Lung (tissue), 11 donors: ENCODE measurements at regions not wholly inside any gene's neighbourhood (a gene's known extent, or its start where the extent isn't known, plus 50 kb on each side); places are given as distances from the start of the nearest gene placed in this dataset.

Experiments used
- ATAC-seq: fragments of 200-7000 bp; cut with Tn5 transposase; one replicate; pipeline ENCODE4 v1.9.1; 2020; ENCODE audit warnings: moderate number of reproducible peaks; ENCODE audit not compliant: insufficient read depth, low FRiP score
- DNase-seq, 3 donors: peaks; one replicate each; pipeline ENCODE4 v3.0.0-alpha.2; 2013 to 2017
- H3K27ac ChIP-seq, 2 donors: one replicate each; pipeline ENCODE4 v1.5.1; 2013; ENCODE audit warnings: mild to moderate bottlenecking in 2 of 2, moderate library complexity in 2 of 2, control low read depth in 1 of 2, inconsistent platforms in 1 of 2, low read depth in 1 of 2, low read length in 1 of 2
- H3K27me3 ChIP-seq, 3 donors: one replicate each; pipeline ENCODE4 v1.5.1; 2013; ENCODE audit warnings: low read length in 2 of 3; ENCODE audit not compliant: control insufficient read depth in 3 of 3, insufficient read depth in 3 of 3
- H3K36me3 ChIP-seq, 4 donors: one replicate each; pipeline ENCODE4 v1.5.1; 2013; ENCODE audit warnings: low read length in 4 of 4, mild to moderate bottlenecking in 1 of 4, moderate library complexity in 1 of 4; ENCODE audit not compliant: control insufficient read depth in 4 of 4, insufficient read depth in 4 of 4
- H3K4me1 ChIP-seq, 5 donors: one replicate each; pipeline ENCODE4 v1.5.1; 2013; ENCODE audit warnings: low read length in 5 of 5, mild to moderate bottlenecking in 2 of 5, moderate library complexity in 1 of 5; ENCODE audit not compliant: control insufficient read depth in 5 of 5, insufficient read depth in 5 of 5
- H3K4me3 ChIP-seq: one replicate; pipeline ENCODE4 v1.5.1; 2013; ENCODE audit warnings: mild to moderate bottlenecking, control low read depth, moderate library complexity
- H3K9ac ChIP-seq, 2 donors: one replicate each; pipeline ENCODE4 v1.5.1; 2013; ENCODE audit warnings: low read length in 2 of 2, control low read depth in 1 of 2; ENCODE audit not compliant: insufficient read depth in 1 of 2
- H3K9me3 ChIP-seq, 4 donors: one replicate each; pipeline ENCODE4 v1.5.1; 2013; ENCODE audit warnings: low read length in 3 of 4, mild to moderate bottlenecking in 1 of 4, moderate library complexity in 1 of 4; ENCODE audit not compliant: control insufficient read depth in 4 of 4, insufficient read depth in 3 of 4
- CTCF ChIP-seq: IDR thresholded peaks from 2 replicates; pipeline ENCODE4 v1.5.1; 2012; ENCODE audit warnings: mild to moderate bottlenecking; ENCODE audit errors: control extremely low read depth, extremely low read depth
- WGBS, 2 donors: extraction: QIAGEN DNeasy Blood & Tissue Kit; methylation state at CpG; one replicate each; pipeline ENCODE4 v1.1.7; 2013; 5-methylcytosine and 5-hydroxymethylcytosine counted together
- donor health status: control.
- donor health status: control.
- donor health status: Bipolar disorder and iron deficiency.
- donor health status: healthy.
- donor health status: DM: yes; HTN: yes; CAD: no.

- Histone ChIP-seq H3K9me3 (no peaks in the 10 kb centered on the region), H3K9ac (no peak overlapping the region), H3K4me1 (no peaks in the 10 kb centered on the region), H3K27ac (no peak overlapping the region), H3K4me3 (no peak overlapping the region), H3K27me3 (no peaks in the 10 kb centered on the region), H3K36me3 (no peaks in the 10 kb centered on the region)
- DNase-seq (no peak), ATAC-seq (no peak)
- 93 to 95% methylated on average over 10 of the region's 10 CpGs for WGBS, 2 donors
- no peak for TF ChIP-seq CTCF
These were observed 168.5 kb upstream of the DYNLRB2 start for GRCh38 chr16:80372341-80372740.

- peak; percentile 77 to 87 (median 78) for DNase-seq
- WGBS, 2 donors = 45 to 69% methylated on average over 7 of the region's 7 CpGs
- peak; percentile 20 for TF ChIP-seq CTCF
- no peaks in the 10 kb centered on the region for H3K36me3 ChIP-seq
- no peaks in the 10 kb centered on the region for H3K27me3 ChIP-seq
- H3K9ac ChIP-seq = no peak overlapping the region
- no peaks in the 10 kb centered on the region for H3K4me1 ChIP-seq
- no peak overlapping the region for H3K4me3 ChIP-seq
- no peak for ATAC-seq
- H3K9me3 ChIP-seq = no peaks in the 10 kb centered on the region
- no peak overlapping the region for H3K27ac ChIP-seq
These were observed 171.4 kb upstream of the DYNLRB2 start for GRCh38 chr16:80369138-80369958.

- Histone ChIP-seq H3K9ac (no peak overlapping the region), H3K4me1 (no peaks in the 10 kb centered on the region), H3K27ac (no peak overlapping the region), H3K27me3 (no peaks in the 10 kb centered on the region), H3K9me3 (no peaks in the 10 kb centered on the region), H3K36me3 (no peaks in the 10 kb centered on the region), H3K4me3 (no peak overlapping the region)
- ATAC-seq (no peak), DNase-seq (no peak)
- no peak for TF ChIP-seq CTCF
- WGBS, 2 donors = 83% methylated on average over 2 of the region's 2 CpGs
These were observed 173.6 kb upstream of the DYNLRB2 start for GRCh38 chr16:80367037-80367658.
